GM19468 (cell line): ENCODE measurements at regions not wholly inside any gene's neighbourhood (a gene's known extent, or its start where the extent isn't known, plus 50 kb on each side); places are given as distances from the start of the nearest gene placed in this dataset.

Experiments used
- ATAC-seq: cut with Tn5 transposase; IDR thresholded peaks from one replicate; pipeline ENCODE4 v1.9.1; 2021; ENCODE audit warnings: mild to moderate bottlenecking, moderate library complexity, moderate number of reproducible peaks; ENCODE audit not compliant: unreplicated experiment; ENCODE audit errors: extremely low read depth

GRCh38 chr12:18207266-18207665 is 54.1 kb upstream of the PIK3C2G start:
- ATAC-seq: no peak

DNA sequence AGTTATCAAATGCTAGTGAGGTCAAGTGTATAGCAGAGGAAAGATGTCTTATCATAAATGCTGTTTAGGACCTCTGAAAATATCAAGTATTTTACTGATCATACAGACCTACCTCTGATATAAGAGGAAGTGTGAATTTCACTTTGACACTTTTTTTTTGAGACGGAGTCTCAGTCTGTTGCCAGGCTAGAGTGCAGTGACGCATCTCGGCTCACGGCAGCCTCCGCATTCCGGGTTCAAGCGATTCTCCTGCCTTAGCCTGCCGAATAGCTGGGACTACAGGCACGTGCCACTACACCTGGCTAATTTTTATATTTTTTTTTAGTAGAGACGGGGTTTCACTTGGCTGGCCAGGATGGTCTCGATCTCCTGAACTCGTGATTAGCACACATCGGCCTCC is 55.1 kb upstream of the PIK3C2G start:
- ATAC-seq: no peak

- no peak for ATAC-seq
Observed at GRCh38 chr12:18204053-18204452, 57.3 kb upstream of the PIK3C2G start.

- ATAC-seq: no peak
Observed at GRCh38 chr12:18192119-18192518, 69.2 kb upstream of the PIK3C2G start.

- ATAC-seq: no peak
Observed at GRCh38 chr12:18183141-18183540, 78.2 kb upstream of the PIK3C2G start.

GRCh38 chr12:18171571-18171970 is 81.6 kb upstream of the RERGL start:
- ATAC-seq: no peak

DNA sequence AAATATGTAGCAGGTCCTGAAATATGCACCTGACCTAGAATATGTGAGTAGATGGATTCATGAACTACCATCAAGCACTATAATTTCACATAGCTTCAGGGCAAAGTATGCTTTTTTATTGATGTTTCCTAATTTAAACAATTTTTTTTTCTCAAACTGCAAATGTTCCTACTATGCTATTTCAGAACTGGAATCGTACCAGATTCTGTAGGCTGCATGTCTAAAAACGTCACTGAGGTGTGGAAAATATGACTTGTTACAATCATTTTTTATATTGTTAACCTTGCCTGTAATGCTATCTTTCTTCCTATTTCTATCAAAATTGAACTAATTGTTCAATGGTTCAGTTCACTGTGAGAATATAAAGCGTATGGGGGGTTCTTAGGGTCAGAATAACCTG is 78.0 kb upstream of the RERGL start:
- no peak for ATAC-seq

DNA sequence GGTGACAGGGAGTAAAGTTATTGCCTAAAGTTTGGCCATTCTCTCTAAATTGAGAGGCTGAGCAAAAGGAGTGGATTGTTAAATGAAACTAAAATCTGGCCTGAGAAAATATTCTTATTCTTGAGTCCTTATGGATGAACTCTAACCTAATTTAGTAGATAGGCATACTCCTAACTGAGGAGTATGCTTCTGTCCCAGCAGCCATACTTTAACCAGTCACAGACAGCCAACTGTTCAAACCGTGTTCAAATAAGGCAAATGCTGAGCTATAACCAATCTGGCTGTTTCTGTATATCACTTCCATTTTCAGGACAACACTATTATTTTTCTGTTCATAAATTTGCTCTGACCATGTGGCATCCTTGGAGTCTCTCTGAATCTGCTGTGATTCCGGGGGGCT is 75.9 kb upstream of the RERGL start:
- peak; percentile 21 for ATAC-seq

DNA sequence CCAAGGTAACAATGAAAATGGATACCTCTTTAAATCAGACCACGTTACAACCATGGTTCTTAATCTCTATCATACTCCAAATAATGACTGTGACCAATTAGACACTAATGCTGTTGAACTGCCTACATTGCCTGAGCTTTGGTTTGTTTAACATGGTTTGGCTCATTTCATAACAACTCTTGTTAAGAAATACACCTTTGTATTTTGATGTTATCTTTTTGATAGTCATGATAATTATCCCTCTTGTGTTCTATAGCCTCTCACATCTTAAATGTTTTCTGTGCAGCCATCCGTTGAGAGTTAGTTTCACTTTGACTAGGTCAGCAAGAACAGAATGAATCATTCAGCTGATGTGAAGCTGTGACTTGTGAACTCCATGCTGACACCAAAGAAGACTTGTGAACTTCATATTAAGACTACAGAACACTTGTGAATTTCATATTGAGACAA is 75.5 kb upstream of the RERGL start:
- peak; percentile 97 for ATAC-seq

DNA sequence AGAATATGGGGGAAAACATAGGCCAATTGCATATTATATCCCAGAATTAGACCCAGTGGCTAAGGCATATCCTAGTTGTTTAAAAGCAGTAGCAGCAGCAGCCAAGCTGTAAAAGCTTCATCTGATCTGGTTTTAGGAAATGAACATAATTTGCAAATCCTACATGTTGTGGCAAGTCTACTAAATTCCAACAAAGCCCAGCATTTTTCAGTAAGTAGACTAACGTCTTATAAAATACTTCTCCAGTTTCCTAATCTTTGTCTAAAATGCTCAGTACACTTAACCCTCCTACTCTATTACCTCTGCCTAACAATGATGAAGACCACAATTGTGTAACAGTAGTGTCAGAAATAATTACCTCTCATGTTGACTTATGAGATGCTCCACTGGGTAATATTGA is 70.9 kb upstream of the RERGL start:
- ATAC-seq: no peak

DNA sequence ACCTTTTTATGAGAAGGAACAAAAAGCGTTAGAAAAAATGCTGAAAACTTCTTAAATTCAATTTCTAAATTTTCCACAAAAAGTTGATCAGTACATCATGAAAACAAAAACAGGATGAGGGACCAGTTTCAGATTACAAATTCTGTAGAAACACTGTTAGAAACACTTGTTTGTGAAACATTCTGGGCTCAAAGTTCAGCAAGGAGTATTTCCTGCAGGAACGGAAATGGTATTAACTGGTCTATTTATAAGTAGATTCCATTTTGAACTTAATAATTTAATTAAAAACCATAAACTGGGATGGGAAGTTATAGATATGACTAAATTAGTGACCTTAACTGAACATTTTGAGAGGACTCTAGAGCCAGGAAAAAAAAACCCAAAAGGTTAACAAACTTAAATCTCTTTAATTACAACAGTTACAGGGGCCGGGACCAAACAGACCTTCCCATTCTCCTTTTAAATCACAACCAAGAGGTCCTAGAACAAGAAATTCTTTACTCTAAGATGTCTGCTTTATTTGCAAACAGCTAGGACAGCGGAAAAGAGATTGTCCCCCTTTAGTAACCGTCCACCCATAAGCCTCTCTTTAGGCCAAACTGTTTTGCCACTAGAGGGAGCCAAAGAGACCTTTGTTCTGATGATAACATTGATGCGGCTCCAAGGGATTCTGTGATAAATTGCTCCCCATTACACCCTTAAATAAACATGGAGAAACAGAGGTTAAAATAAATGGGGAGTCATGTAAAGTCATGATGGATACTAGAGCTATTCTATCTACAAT is 69.0 kb upstream of the RERGL start:
- no peak for ATAC-seq

DNA sequence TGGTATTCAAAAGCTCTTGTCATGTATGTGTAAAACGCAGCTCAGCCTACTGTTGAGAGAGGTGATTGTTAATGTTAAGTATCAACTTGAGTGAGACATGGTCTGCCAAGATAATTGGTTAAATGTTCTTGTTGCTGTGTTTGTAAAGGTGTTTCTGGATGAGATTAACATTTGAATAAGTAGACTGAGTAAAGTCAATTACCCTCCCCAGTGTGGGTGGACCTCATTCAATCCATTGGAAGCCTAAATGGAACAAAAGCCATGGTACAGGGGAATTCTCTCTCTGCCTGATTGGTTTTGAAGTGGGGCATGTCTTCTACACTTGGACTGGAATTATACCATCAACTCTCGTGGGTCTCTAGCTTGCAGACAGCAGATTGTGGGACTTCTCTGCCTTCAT is 63.8 kb upstream of the RERGL start:
- no peak for ATAC-seq

- no peak for ATAC-seq
Observed at GRCh38 chr12:18151036-18151435, 61.0 kb upstream of the RERGL start.

DNA sequence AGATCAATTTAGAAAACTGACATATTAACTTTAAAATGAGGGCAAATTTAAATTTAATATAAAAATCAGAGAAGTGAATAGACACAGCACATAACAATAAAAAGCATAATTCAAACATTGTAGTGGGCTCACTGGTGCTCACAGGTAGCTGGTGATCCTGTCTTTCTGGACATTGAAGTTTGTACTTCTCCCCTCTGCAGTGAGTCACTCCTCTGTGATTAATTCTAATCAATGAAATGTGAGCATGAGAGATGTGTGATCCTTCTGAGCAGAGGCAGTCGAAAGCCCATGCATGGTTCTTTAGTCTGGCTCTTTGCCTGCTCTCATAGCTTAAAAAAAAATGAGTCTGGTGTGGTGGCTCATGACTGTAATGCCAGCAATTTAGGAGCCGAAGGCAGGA is 59.0 kb upstream of the RERGL start:
- ATAC-seq: no peak

DNA sequence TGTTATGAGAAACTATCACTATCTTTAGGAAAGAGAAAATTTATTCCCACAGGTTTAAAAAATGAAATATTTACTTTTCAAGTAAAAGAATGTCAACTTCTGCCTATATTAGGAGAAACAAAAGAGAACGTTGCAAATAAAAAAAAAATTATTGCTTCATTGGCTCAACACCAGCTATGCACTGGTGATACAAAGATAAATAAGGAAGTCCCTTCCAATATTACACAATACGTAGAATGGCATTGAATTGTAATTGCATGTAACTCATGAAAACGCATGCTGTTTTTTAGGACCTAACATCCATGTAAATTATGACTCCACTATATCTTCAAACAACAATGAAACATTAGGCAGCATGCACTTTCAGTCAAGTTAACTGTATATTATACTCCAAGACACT is 56.4 kb upstream of the RERGL start:
- ATAC-seq: no peak

DNA sequence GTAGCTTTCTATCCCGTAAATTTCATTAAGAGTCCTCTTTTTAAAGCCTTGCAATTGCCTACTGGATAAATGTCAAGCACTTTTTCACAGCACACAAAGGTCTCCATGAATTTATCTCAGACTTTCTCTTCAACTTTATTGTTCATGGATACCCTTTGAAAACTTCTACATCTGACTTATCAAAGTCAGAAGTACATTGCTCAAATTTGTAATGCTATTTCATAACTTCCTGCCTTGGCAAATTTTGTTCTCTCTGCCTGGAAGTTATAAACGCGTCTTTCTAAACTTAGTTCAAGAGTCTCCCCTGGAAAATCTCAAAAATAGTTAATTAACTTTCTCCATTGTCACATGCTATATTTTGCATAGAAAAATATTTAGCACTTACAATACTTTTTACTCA is 55.9 kb upstream of the RERGL start:
- ATAC-seq: no peak

DNA sequence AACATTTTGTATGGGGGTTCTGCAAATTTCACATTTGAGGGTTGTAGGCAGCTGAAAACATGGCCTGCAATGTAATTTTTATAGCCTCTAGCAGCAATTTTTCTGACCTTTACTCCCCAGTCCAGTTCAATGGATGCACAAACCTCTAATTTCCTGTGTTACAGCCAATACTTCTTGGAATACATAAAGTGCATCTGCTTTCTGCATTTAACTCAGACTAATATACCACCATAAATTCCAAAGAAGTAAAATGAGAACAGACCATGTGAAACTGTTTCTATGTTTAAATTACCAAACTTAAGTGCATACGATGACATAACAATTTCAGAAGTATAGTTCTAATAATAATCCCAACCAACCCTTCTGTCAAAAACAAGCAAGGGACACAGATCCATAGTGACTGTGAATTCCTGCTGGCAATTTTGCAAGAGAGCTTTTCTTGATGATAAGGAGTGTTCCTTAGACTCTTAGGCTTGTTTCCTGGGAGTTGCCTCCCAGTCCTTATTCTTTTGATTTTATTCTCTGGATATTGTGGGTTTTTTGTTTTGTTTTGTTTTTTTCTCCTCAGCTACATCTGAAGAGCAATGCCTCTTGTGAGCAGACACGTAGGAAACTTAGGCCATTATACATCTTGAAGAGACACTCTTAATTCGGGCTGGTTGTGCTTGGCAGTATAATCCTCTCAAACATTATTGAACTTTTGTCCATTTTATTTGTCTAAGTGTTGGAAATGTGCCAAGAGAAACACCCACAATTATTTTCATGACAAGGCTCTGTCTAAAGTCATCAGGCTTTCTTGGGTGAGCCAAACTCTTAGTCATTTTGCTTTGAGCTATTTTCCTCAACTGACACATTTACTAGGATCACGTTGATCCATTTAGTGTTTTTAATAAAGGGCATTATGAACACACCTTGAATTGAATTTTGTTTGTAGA is 51.3 kb upstream of the RERGL start:
- no peak for ATAC-seq

DNA sequence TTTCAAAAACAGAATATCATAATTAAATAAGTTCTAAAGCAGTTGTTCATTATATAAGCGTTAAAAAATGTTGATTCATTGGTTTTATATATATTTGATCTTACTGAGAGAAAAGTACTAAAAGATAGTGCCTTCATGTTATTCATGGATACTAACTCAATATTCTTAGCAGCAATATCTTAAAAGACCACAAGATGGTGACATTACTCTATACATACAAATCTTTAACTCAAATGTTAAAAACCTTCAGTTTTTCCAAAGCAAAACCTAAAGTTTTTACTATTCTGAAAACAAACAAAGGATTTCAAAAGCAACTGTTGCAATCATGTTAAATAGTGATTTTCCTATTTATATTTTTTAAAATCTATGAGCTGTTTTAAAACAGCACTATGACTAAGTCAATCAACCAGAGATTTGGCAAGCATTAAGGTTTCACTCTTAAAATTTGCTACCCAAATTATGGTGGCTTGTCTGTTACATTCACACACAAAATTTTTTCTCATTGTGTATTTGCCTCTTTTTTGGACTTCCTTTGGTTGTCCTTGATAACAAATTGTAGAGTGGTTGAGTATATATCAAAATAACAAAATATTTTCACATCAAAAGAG is 50.1 kb upstream of the RERGL start:
- ATAC-seq: peak; percentile 30
